ENCODE measurements at regions not wholly inside any gene's neighbourhood (a gene's known extent, or its start where the extent isn't known, plus 50 kb on each side); places are given as distances from the start of the nearest gene placed in this dataset.

DNA sequence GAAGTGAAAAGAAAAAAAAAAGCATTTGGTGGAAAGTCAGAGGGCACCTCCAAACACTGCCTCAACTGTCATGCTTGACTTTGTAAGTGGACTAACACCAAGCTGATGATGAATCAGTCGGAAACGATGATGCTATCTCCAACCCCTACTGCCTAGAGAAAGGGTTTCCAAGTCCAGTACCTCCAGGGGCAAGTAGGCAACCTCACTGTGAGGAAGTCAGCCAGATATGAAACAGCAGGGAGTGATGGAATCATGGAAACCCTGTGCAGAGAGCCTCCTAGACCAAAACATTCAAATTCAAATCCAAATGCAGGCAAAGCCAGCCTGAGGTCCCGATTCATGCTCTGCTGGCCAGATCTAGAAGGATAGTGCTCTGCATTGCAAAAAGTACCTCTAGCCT, 100.9 kb upstream of the SERP2 start:
- no peak overlapping the region for H3K4me3 ChIP-seq
- peak overlapping the region; percentile 80 to 98 (median 88) for H3K27ac ChIP-seq
- no peaks in the 10 kb centered on the region for H3K27me3 ChIP-seq
- peaks cover 15 to 66% (median 29%) of the 10 kb centered on the region in 3 donors for H3K4me1 ChIP-seq
- 55 to 63% methylated on average over 2 of the region's 3 CpGs for WGBS, 2 donors (ENCODE audit: low coverage in 1 of 2)
- no peaks in the 10 kb centered on the region for H3K9me3 ChIP-seq
- ATAC-seq, result no peak
- TF ChIP-seq POLR2AphosphoS5 (IDR thresholded peaks at IDR 0.05) (peak; percentile 29), POLR2A (IDR thresholded peaks at IDR 0.05) (no peak)
- no peaks in the 10 kb centered on the region for H3K36me3 ChIP-seq

DNA sequence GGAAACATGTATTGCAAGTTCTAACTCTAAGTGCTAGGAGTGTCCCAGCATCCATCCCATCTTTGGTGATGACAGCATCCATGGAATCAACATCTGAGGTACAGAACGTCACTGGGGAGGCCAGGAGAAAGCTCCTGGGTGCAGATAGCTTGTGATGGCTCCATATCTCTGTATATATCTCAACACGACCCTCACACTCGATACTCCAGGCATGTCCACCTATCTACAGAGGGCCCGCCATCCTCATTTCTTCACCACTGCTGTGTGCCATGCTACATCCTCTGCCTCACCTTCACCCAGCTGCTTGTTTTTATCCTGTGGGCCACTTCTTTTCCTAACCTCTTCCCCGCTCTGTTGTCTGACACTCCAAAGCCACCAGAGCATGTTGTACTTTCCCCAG, 100.4 kb upstream of the SERP2 start:
- Histone ChIP-seq H3K36me3 (no peaks in the 10 kb centered on the region), H3K4me3 (no peak overlapping the region), H3K4me1 (peaks cover 15 to 66% (median 29%) of the 10 kb centered on the region in 3 donors), H3K27me3 (no peaks in the 10 kb centered on the region), H3K9me3 (no peaks in the 10 kb centered on the region), H3K27ac (peak overlapping the region; percentile 80 to 99 (median 88))
- TF ChIP-seq, protein P1, sequence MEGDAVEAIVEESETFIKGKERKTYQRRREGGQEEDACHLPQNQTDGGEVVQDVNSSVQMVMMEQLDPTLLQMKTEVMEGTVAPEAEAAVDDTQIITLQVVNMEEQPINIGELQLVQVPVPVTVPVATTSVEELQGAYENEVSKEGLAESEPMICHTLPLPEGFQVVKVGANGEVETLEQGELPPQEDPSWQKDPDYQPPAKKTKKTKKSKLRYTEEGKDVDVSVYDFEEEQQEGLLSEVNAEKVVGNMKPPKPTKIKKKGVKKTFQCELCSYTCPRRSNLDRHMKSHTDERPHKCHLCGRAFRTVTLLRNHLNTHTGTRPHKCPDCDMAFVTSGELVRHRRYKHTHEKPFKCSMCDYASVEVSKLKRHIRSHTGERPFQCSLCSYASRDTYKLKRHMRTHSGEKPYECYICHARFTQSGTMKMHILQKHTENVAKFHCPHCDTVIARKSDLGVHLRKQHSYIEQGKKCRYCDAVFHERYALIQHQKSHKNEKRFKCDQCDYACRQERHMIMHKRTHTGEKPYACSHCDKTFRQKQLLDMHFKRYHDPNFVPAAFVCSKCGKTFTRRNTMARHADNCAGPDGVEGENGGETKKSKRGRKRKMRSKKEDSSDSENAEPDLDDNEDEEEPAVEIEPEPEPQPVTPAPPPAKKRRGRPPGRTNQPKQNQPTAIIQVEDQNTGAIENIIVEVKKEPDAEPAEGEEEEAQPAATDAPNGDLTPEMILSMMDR (IDR thresholded peaks at IDR 0.05), result no peak
- TF ChIP-seq POLR2AphosphoS5 (IDR thresholded peaks at IDR 0.05), result no peak
- no peak for TF ChIP-seq POLR2A (IDR thresholded peaks at IDR 0.05)
- no peak for TF ChIP-seq EP300 (IDR thresholded peaks at IDR 0.05)
- 85 to 100% methylated on average over 3 to 5 of the region's 5 CpGs for WGBS, 2 donors (ENCODE audit: low coverage in 1 of 2)
- ATAC-seq, result no peak

DNA sequence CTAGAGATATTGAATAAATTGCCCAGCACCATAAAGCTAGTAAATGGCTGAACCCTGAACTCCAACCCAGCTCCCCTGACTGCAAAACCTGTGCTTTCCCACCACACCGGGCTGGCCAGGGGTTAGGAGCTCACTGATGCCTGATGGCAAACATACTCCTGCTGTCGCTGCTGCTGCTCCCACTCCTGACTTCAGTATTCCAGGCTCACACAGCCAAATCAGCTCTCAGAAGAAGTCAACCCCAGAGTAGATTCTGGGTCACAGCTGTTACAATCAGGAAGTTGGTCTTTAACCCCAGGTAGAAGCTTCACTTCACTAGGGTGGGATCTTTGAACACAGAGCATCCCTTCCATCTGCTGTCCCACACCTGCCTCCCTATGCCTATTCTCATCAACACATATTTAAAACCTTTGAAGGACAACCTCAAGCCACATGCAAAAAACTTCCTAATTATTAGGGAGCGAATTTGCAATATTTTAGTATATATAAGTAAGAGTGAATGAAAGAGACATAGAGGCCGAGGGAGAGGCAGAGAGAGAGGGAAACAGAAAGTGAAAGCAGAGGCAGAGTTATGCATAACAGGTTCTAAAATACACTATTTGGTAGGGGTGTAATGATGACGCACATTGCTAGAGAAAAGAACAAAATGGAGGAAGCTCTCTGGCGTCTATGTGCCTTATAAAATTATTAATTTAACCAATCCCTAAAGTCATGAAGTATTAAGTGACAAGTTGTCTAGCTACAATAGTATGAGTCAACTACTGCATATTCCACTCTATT, 99.4 kb upstream of the SERP2 start:
- peak overlapping the region; percentile 10 to 13 for H3K4me3 ChIP-seq

DNA sequence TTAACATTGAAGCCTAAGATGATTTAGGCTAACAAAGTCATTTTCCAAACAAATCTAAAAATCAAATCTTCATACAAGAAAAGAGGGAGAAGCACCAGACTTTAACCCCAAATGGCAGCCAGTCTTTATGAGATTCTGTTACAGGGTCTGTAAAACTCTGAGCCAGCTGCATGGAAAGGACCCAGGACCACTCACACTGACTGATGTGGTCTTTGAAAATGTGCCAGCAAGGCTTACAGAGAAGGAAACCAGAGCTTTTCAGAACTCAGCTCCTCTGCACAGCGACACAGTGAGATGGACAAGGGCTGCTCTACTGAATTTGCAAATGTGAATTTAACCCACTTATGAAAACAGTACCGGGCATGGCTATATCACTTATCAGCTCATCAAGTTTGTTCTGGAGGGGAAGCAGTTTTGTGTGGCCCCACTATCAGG, 98.8 kb upstream of the SERP2 start:
- 33 to 58% methylated on average over 1 to 2 of the region's 2 CpGs for WGBS, 2 donors (ENCODE audit: low coverage in 1 of 2)
- no peak for ATAC-seq
- Histone ChIP-seq H3K27ac (peak overlapping the region; percentile 80 to 99 (median 88)), H3K4me3 (peak overlapping the region; percentile 10 to 13), H3K9me3 (no peaks in the 10 kb centered on the region), H3K4me1 (peaks cover 15 to 62% (median 29%) of the 10 kb centered on the region in 3 donors), H3K27me3 (no peaks in the 10 kb centered on the region), H3K36me3 (no peaks in the 10 kb centered on the region)
- TF ChIP-seq POLR2AphosphoS5 (IDR thresholded peaks at IDR 0.05) (no peak), EP300 (IDR thresholded peaks at IDR 0.05) (no peak), POLR2A (IDR thresholded peaks at IDR 0.05) (no peak)
- TF ChIP-seq, protein P1 (IDR thresholded peaks at IDR 0.05), result no peak

More for the DNA sequence above, 99.4 kb upstream of the SERP2 start:
- Histone ChIP-seq H3K4me1 (peaks cover 15 to 62% (median 29%) of the 10 kb centered on the region in 3 donors), H3K27ac (peak overlapping the region; percentile 80 to 99 (median 88)), H3K36me3 (no peaks in the 10 kb centered on the region), H3K9me3 (no peaks in the 10 kb centered on the region), H3K27me3 (no peaks in the 10 kb centered on the region)
- ATAC-seq, result peak; percentile 79
- WGBS, 2 donors (ENCODE audit: low coverage in 1 of 2), result 27 to 30% methylated on average over 6 of the region's 6 CpGs
- TF ChIP-seq POLR2A (IDR thresholded peaks at IDR 0.05) (no peak), POLR2AphosphoS5 (IDR thresholded peaks at IDR 0.05) (peak; percentile 66), EP300 (IDR thresholded peaks at IDR 0.05) (peak; percentile 12)
- TF ChIP-seq, protein P1 (IDR thresholded peaks at IDR 0.05), result no peak

DNA sequence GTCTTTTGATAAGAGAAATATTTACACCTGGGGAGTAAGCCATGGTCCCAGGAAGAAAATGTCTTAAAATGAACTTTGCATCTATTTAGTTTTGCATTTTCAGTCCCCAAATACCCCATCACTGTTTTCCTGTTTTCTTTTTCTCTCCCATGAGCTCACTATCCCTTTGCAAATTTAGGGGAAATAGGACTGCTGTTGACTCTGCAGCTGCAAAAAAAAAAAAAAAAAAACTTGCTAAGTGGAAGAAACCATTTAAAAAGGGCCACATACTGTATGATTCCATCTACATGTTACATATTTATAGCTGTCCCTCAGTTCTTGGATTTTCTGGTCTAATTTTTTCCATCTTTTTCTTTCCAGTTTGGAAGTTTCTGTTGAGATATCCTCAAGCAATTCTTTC, 98.2 kb upstream of the SERP2 start:
- no peak for ATAC-seq
- no peaks in the 10 kb centered on the region for H3K9me3 ChIP-seq
- H3K27ac ChIP-seq, result peak overlapping the region; percentile 80 to 99 (median 88)
- TF ChIP-seq POLR2A (IDR thresholded peaks at IDR 0.05), result no peak
- TF ChIP-seq EP300 (IDR thresholded peaks at IDR 0.05), result no peak
- TF ChIP-seq, protein P1 (IDR thresholded peaks at IDR 0.05), result no peak
- TF ChIP-seq POLR2AphosphoS5 (IDR thresholded peaks at IDR 0.05), result no peak
- H3K27me3 ChIP-seq, result no peaks in the 10 kb centered on the region
- no peaks in the 10 kb centered on the region for H3K36me3 ChIP-seq
- peaks cover 15 to 57% (median 27%) of the 10 kb centered on the region in 3 donors for H3K4me1 ChIP-seq
- H3K4me3 ChIP-seq, result no peak overlapping the region
